Left renal cortex interstitium (tissue), 4 donors: ENCODE measurements at regions not wholly inside any gene's neighbourhood (a gene's known extent, or its start where the extent isn't known, plus 50 kb on each side); places are given as distances from the start of the nearest gene placed in this dataset.
"Not testable (repeated sequence)": the region's sequence is repeated elsewhere in the genome, so short reads cannot be mapped to it uniquely, and the experiment has no call there.

ENCODE experiments used
- DNase-seq, 4 donors: peaks; one replicate each; pipeline ENCODE4 v3.0.0-alpha.2; 2013; ENCODE audit warnings: low read depth in 4 of 4, low spot score in 2 of 4, missing footprints in 1 of 4

DNA sequence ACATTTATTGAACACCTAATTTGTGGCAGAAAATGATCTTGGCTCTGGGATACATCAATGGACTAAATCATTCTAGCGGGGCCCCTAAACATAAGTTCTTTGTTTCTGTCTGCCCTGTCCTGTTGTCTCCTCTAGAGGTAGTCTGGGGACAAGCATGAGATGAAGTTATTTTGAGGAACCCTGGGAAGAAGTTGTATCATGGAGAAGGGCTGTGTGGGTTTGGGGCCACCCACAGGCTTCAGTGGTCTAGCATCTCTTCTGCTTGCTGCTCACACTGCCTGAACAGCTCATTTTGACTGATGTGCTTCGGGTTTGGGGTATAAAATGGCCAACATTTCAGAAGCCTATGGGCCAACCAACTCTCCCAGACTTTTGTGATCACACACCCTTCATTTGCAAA, 50.3 kb upstream of the OSBPL11 start:
- no peak for DNase-seq

GRCh38 chr3:125646581-125646980, 51.3 kb upstream of the OSBPL11 start:
- DNase-seq, result no peak

- DNase-seq, result no peak
These were observed 52.2 kb upstream of the OSBPL11 start for GRCh38 chr3:125647318-125648014.

DNA sequence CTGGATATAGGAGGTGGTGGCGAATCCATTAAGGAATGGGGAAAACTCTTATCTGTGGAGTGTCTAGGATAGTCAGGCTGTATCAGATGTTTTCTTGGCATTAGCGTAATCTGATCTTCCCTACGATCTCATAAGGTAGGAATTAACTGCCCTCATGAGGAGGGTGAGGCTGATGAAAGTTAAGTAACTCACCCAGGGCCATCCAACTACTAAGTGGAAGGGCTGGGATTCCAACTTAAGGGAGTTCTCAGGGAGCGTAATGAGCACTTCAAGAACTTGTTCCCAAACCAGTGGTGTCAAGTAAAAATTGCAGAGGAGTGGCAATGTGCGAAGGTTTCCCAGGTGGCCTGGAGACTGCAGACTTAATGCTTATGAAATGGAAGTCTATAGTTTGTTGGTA, 55.9 kb upstream of the OSBPL11 start:
- DNase-seq, result no peak

- no peak for DNase-seq
These were observed 57.1 kb upstream of the OSBPL11 start for GRCh38 chr3:125652349-125652748.

DNA sequence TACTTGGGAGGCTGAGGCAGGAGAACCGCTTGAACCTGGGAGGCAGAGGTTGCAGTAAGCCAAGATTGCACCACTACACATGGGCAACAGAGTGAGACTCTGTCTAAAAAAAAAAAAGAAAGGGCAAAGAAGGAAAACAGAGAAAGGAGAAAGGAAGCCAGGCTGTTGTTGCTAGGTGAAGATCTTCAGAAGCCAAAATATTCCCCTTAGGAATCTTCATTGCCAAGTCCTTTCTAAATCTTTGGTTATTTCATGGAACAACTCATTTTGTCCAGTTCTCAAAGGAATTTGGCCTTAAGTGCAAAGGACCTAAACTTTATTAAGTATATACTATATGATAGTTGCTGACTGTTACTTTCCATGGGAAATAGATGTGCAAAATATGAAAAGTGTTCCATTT, 59.2 kb upstream of the OSBPL11 start:
- no peak for DNase-seq

DNA sequence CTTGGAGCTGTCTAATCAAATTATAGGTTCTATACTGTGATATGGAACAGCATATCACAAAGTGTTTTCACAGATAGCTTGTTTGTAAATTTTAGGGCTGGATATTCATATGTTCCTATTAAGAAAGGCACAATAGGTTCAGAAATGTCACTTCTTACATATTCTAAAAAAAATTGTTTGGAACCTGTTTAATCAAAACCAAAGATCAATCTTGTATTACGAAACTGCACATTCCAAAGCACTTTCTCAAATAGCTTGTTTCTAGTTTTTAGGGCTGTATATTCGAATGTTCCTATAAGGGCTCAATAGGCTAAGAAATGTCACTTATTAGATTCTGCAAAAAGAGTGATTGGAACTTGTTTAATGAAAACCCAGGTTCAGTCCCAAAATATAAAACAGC, 67.4 kb upstream of the OSBPL11 start:
- DNase-seq, result no peak

DNA sequence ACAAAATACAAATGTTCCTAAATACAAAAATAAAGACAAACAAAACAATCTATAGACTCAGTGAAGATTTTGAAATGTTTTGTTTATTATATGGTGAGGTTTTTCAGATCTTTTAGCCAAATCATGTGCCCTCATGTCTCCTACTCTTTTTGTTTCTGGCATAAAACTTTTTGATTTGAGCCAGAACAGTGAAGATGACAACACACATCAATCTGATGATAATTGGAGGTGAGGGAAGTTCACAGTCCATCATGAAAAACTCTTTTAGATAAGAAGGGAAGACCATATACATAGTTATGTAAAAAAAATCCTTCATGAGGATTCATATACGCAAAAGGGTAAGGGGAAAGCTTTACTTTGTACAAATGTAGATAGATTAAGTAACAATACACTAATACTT, 75.1 kb upstream of the OSBPL11 start:
- DNase-seq, result no peak

- no peak for DNase-seq
These were observed 75.6 kb upstream of the OSBPL11 start for GRCh38 chr3:125670945-125671344.

DNA sequence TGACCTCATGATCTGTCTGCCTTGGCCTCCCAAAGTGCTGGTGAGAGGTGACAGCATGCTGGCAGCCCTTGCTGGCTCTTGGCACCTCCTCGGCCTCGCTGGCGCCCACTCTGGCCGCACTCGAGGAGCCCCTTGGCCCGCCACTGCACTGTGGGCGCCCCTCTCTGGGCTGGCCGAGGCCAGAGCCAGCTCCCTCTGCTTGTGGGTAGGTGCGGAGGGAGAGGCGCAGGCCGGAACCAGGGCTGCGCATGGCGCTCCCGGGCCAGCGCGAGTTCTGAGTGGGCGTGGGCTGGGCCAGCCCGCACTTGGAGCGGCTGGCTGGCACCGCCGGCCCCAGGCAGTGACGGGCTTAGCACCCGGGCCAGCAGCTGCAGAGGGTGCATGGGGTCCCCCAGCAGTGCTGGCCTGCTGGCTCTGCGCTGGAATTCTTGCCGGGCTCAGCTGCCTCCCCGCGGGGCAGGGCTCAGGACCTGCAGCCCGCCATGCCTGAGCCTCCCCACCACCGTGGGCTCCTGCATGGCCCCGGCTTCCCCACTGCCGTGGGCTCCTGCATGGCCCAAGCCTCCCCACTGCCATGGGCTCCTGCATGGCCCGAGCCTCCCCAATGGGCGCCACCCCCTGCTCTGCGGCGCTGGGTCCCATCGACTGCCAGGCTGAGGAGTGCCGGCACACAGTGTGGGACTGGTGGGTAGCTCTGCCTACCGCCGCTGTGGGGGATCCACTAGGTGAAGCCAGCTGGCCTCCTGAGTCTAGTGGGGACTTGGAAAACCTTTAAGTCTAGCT, 76.4 kb upstream of the OSBPL11 start:
- no peak for DNase-seq

- no peak for DNase-seq
These were observed 80.5 kb upstream of the OSBPL11 start for GRCh38 chr3:125675791-125676190.

DNA sequence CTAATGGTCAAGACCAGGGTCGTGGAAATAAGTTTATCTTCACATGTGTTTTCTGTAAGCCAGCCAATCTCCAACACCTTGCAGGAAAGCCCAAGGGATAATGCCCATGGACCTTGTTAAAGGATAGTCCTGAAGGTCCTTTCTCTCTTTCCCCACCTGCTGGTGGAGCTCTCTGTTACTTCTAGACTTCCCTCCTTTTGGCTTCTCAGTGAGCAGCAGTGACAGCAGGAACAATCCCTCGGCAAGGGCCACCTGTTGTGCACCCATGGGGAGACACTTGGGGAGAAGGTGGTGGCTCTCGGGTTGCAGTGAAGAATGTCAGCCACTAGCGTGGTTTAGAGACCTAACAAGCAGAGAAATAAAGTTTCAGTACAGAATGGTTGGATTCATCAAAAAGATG, 84.0 kb upstream of the OSBPL11 start:
- DNase-seq, result no peak

DNA sequence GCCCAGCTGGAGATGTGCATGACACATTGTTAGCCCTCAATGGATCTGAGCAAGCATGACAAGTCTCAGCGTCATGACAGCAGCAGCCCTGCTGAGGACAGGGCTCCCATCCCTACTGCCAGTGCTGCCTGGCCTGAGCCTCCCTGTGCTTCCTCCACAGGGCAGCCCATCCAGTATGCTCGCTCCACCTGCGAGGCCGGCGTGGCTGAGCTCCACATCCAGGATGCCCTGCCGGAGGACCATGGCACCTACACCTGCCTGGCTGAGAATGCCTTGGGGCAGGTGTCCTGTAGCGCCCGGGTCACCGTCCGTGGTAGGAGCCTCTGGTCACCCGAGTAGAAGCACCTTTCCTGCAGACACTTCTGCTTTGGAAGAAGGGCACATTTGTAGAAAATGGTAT, 85.8 kb upstream of the OSBPL11 start:
- DNase-seq, result no peak

DNA sequence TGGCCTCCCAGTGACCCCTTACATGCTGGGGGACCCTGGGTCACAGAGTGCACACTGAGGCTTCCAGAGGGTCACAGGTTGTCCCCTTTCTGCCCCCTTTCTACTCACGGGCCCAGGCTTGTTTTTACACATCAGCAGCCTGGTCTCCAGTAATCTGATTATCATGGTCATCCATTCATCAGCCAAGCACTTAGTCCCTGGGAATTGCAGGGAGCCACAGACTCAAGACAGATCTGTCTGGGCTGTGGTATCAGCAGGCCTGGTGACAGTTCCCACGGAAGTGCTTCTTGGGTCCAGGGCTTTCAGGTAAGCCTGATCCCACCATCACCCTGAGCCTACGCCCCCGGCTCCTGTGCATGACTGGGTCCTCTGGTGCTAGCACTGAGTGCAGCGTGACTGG, 86.6 kb upstream of the OSBPL11 start:
- DNase-seq, result not testable (repeated sequence)

DNA sequence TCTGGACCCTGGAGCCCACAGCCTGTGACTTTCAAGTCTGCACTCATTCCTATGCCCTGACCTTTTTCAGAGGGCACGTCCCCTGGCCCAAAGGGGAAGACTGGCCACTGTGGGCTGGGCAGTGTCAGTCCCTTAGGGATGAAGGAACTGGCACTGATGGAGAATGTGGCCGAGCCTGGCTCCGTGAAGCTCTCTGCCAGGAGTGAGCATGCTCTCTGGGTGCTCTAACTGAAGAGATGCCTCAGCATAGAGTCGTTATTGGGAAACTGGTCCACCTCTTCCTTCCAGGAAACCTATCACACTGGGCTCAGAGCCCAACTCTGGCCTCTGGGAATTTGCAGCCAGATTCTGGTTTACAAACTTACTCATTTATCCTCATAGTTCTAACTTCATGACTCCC, 87.3 kb upstream of the OSBPL11 start:
- not testable (repeated sequence) for DNase-seq

DNA sequence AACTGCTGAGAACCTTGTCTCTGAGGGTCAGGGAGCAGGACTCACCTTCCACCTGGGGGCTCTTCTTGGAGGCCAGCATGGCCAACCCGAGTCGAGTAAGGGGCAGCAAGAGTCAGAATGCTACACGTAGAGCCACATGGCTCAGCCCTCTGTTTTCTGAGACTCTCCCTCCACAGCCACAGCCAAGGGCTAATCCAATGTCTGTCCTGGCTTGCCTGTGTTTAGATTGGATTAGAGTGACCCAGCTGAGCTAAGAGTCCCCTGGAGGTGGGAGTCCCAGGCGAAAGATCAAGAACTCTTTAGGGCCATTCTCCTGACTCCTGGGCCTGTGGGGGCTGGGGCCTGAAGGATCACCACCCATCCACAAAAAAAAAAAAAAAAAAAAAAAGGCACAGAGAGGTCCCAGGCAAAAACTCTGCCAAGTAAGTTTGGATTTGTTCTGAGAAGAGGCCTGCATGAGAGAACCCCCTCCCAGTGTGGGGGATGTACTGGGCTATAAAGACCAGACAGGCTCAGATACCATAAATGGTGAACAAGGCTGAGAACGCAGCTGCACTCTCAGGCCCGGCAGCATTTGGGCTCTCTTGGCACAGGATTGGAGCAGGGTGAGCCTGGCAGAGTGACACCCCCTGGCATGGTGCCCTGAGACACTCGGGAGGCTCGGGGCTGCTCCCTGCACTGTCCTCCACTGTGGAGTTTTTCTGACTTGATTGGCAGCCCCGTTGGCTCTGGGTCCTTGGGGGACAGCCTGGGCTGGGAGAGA, 88.0 kb upstream of the OSBPL11 start:
- no peak for DNase-seq

- peak in 3 of 4 donors; percentile 3 to 25 (median 17) for DNase-seq
These were observed 88.9 kb upstream of the OSBPL11 start for GRCh38 chr3:125684199-125684598.

- DNase-seq, result not testable (repeated sequence)
These were observed 90.4 kb upstream of the OSBPL11 start for GRCh38 chr3:125685741-125686140.

DNA sequence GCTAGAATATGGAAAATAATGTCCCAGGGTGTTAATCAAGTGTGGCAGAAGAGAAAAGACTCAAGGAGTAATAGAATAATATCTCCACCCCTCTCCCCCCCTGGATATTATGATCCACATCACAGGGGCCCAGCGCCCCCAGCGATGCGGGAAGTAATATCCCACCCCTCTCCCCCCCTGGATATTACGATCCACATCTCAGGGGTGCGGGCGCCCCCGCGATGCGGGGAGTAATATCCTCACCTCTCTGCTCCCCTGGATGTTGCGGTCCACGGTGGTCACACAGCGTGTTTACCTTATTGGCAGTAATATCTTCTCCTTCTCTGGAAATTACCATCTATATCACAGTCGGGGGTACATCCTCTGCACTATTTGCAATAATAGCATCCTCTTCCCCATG, 97.1 kb upstream of the OSBPL11 start:
- DNase-seq, result no peak

- DNase-seq, result no peak
These were observed 98.6 kb upstream of the OSBPL11 start for GRCh38 chr3:125693887-125694286.

- DNase-seq, result no peak
These were observed 99.5 kb upstream of the OSBPL11 start for GRCh38 chr3:125694761-125695294.
